Esophagus squamous epithelium (tissue), 5 donors: ENCODE measurements at regions not wholly inside any gene's neighbourhood (a gene's known extent, or its start where the extent isn't known, plus 50 kb on each side); places are given as distances from the start of the nearest gene placed in this dataset.

ENCODE experiments used
- DNase-seq: peaks from one replicate; lab custom pipeline; 2025; lab: John Stamatoyannopoulos, UW
- H3K27ac ChIP-seq, 4 donors: fragments of 200-600 bp; sonication (generic); one replicate each; pipeline ENCODE4 v1.5.1; 2016 to 2019; ENCODE audit warnings: mild to moderate bottlenecking in 1 of 4
- H3K27me3 ChIP-seq, 4 donors: fragments of 200-600 bp; sonication (generic); 1 replicate in 3 of 4; 2 replicates in 1 of 4; pipeline versions ENCODE4 v1.5.1 to v1.6.0; 2017 to 2021; ENCODE audit warnings: antibody characterized with exemption in 1 of 4
- H3K36me3 ChIP-seq, 3 donors: fragments of 200-600 bp; sonication (generic); one replicate each; pipeline ENCODE4 v1.5.1; 2016 to 2019
- H3K4me1 ChIP-seq, 3 donors: fragments of 200-600 bp; sonication (generic); one replicate each; pipeline ENCODE4 v1.5.1; 2017 to 2019
- H3K4me3 ChIP-seq, 4 donors: fragments of 200-600 bp; sonication (generic); 1 replicate in 3 of 4; 2 replicates in 1 of 4; pipeline ENCODE4 v1.5.1; 2016 to 2019; ENCODE audit warnings: mild to moderate bottlenecking in 2 of 4, moderate library complexity in 1 of 4
- H3K9me3 ChIP-seq, 3 donors: fragments of 200-600 bp; sonication (generic); one replicate each; pipeline ENCODE4 v1.5.1; 2016 to 2019
- CTCF ChIP-seq, 6 experiments: fragments of 450-650 bp in 4 of 6; fragments of 200-600 bp in 2 of 6; sonication (generic) in 2 of 6; IDR thresholded peaks; one replicate each; pipeline ENCODE4 v1.5.1; 2016 to 2019; ENCODE audit warnings: antibody characterized with exemption in 6 of 6, mild to moderate bottlenecking in 4 of 6, moderate library complexity in 4 of 6
- POLR2A ChIP-seq, 4 donors: fragments of 450-650 bp; IDR thresholded peaks; one replicate each; pipeline ENCODE4 v1.6.1; 2017; ENCODE audit warnings: antibody characterized with exemption in 4 of 4, mild to moderate bottlenecking in 4 of 4, moderate library complexity in 3 of 4
- WGBS, 2 donors: methylation state at CpG; one replicate each; pipeline ENCODE4 v1.1.5; 2018; 5-methylcytosine and 5-hydroxymethylcytosine counted together
- intact Hi-C: fragments of 100-400 bp; cut with DNase I; formaldehyde crosslinking; loops from one replicate; pipeline ENCODE4 v1.15.0; 2022
- donor health status: DM: yes; HTN: yes; CAD: no.

DNA sequence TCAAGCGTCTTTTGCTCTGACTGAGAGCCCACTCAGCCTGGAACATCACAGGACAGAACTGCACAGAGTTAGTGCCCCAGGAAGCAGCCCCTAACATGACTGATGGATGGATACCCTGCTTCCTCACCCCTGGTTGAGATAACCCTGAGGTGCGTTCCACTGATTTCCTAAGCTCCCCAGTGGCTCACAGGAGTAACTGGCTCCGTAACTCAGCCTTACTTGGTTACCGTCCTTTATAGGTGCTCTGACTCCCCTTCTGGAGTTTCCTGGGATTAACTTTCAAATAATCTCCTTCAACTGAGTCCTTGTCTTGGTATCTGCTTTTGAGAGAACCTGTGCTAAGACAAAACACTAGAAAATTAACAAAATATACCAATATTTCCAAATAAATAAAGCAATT lies 449.5 kb downstream of the AGTPBP1 start:
- Histone ChIP-seq H3K9me3 (no peaks in the 10 kb centered on the region), H3K27ac (no peak overlapping the region), H3K27me3 (peaks cover 0 to 22% (median 0%) of the 10 kb centered on the region in 4 donors), H3K4me3 (no peak overlapping the region), H3K36me3 (no peaks in the 10 kb centered on the region), H3K4me1 (no peaks in the 10 kb centered on the region)
- no peak for DNase-seq
- TF ChIP-seq CTCF (IDR thresholded peaks at IDR 0.05) (no peak), POLR2A (IDR thresholded peaks at IDR 0.05) (no peak)
- intact Hi-C loops = no loop called here
- 64 to 84% methylated on average over 4 of the region's 4 CpGs for WGBS, 2 donors

GRCh38 chr9:85291266-85291665 lies 450.5 kb downstream of the AGTPBP1 start:
- 42 to 52% methylated on average over 6 of the region's 6 CpGs for WGBS, 2 donors
- peaks cover 0 to 25% (median 0%) of the 10 kb centered on the region in 4 donors for H3K27me3 ChIP-seq
- intact Hi-C loops = no loop called here
- H3K9me3 ChIP-seq = no peaks in the 10 kb centered on the region
- H3K27ac ChIP-seq = no peak overlapping the region
- DNase-seq = no peak
- H3K4me3 ChIP-seq = no peak overlapping the region
- H3K4me1 ChIP-seq = no peaks in the 10 kb centered on the region
- TF ChIP-seq CTCF (IDR thresholded peaks at IDR 0.05) (no peak), POLR2A (IDR thresholded peaks at IDR 0.05) (no peak)
- no peaks in the 10 kb centered on the region for H3K36me3 ChIP-seq

DNA sequence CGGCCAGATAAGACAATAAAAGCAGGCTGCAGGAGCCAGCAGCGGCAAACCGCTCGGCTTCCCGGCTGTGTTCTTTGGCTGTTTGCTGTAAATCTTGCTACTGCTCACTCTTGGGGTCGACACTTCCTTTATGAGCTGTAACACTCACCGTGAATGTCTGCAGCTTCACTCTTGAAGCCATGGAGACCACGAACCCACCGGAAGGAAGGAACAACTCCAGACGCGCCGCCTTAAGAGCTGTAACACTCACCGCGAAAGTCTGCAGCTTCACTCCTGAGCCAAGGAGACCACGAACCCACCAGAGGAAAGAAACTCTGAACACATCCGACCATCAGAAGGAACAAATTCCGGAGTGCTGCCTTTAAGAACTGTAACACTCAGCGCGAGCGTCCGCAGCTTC lies 451.7 kb downstream of the AGTPBP1 start:
- Histone ChIP-seq H3K27ac (no peak overlapping the region), H3K27me3 (peaks cover 0 to 25% (median 0%) of the 10 kb centered on the region in 4 donors), H3K9me3 (no peaks in the 10 kb centered on the region), H3K36me3 (no peaks in the 10 kb centered on the region), H3K4me3 (no peak overlapping the region), H3K4me1 (no peaks in the 10 kb centered on the region)
- no peak for DNase-seq
- 66 to 81% methylated on average over 13 to 18 of the region's 21 CpGs for WGBS, 2 donors
- intact Hi-C loops = no loop called here
- TF ChIP-seq POLR2A (IDR thresholded peaks at IDR 0.05) (no peak), CTCF (IDR thresholded peaks at IDR 0.05) (no peak)

GRCh38 chr9:85289142-85289541 lies 452.6 kb downstream of the AGTPBP1 start:
- H3K36me3 ChIP-seq = no peaks in the 10 kb centered on the region
- DNase-seq = no peak
- peaks cover 0 to 21% (median 0%) of the 10 kb centered on the region in 4 donors for H3K27me3 ChIP-seq
- no peaks in the 10 kb centered on the region for H3K4me1 ChIP-seq
- no peak overlapping the region for H3K27ac ChIP-seq
- intact Hi-C loops = no loop called here
- no peak overlapping the region for H3K4me3 ChIP-seq
- H3K9me3 ChIP-seq = no peaks in the 10 kb centered on the region
- TF ChIP-seq POLR2A (IDR thresholded peaks at IDR 0.05) (no peak), CTCF (IDR thresholded peaks at IDR 0.05) (no peak)
- 96% methylated on average over 9 of the region's 18 CpGs; no CpG with 5 or more reads in 1 of the 2 donors for WGBS, 2 donors

DNA sequence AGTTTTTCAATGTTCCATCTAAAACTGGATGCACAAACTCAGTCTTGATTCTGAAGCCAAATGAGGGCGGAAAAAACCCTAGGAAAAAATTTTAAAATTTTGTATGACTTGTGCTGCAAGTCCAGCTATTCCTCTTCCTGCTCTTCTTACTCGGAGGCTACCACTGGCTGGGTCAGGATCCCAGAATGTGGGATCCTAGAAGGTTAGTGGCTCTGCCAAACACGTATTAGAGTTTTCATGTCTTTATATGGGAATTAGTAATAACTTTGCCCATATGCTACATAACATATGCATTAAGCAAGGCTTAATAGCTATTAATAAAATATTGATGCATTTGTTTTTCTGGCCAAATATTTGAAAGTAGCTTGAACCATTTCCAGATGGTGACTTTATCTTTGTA lies 458.3 kb downstream of the AGTPBP1 start:
- intact Hi-C loops = no loop called here

More for the DNA sequence above, 458.3 kb downstream of the AGTPBP1 start:
- peaks cover 0 to 34% (median 0%) of the 10 kb centered on the region in 4 donors for H3K27me3 ChIP-seq
- 62 to 68% methylated on average over 3 of the region's 3 CpGs for WGBS, 2 donors
- no peak for TF ChIP-seq POLR2A (IDR thresholded peaks at IDR 0.05)
- no peak for TF ChIP-seq CTCF (IDR thresholded peaks at IDR 0.05)
- H3K36me3 ChIP-seq = no peaks in the 10 kb centered on the region
- H3K4me1 ChIP-seq = no peaks in the 10 kb centered on the region
- no peak overlapping the region for H3K27ac ChIP-seq
- no peak for DNase-seq
- H3K4me3 ChIP-seq = no peak overlapping the region
- no peaks in the 10 kb centered on the region for H3K9me3 ChIP-seq
